Heart right ventricle (tissue), 16 donors: ENCODE measurements at regions not wholly inside any gene's neighbourhood (a gene's known extent, or its start where the extent isn't known, plus 50 kb on each side); places are given as distances from the start of the nearest gene placed in this dataset.

Source experiments
- ATAC-seq, 8 donors: fragments of 200-7000 bp; cut with Tn5 transposase; one replicate each; pipeline ENCODE4 v1.9.1; 2020; ENCODE audit warnings: mild to moderate bottlenecking in 8 of 8, moderate library complexity in 8 of 8, moderate number of reproducible peaks in 1 of 8
- DNase-seq, 2 donors: peaks; one replicate each; pipeline ENCODE4 v3.0.0-alpha.2; 2020
- H3K27ac ChIP-seq, 10 donors: fragments of 200-600 bp; sonication (generic) in 2 of 10; one replicate each; pipeline versions ENCODE4 v1.5.0 to v1.8.0; 2020 to 2022; ENCODE audit warnings: mild to moderate bottlenecking in 3 of 10
- H3K27me3 ChIP-seq, 7 donors: fragments of 200-600 bp; one replicate each; pipeline ENCODE4 v1.8.0; 2021 to 2022; ENCODE audit warnings: mild to moderate bottlenecking in 2 of 7
- H3K36me3 ChIP-seq, 9 donors: fragments of 200-600 bp; sonication (generic) in 1 of 9; one replicate each; pipeline versions ENCODE4 v1.5.0 to v1.8.0; 2020 to 2022; ENCODE audit warnings: mild to moderate bottlenecking in 2 of 9
- H3K4me1 ChIP-seq, 9 donors: fragments of 200-600 bp; sonication (generic) in 1 of 9; one replicate each; pipeline versions ENCODE4 v1.5.0 to v1.8.0; 2020 to 2022; ENCODE audit warnings: mild to moderate bottlenecking in 4 of 9
- H3K4me3 ChIP-seq, 10 donors: fragments of 200-600 bp; sonication (generic) in 2 of 10; one replicate each; pipeline versions ENCODE4 v1.5.0 to v1.8.0; 2020 to 2022; ENCODE audit warnings: mild to moderate bottlenecking in 7 of 10, moderate library complexity in 2 of 10
- H3K9me3 ChIP-seq, 11 donors: fragments of 200-600 bp in 10 of 11; sonication (generic) in 2 of 11; one replicate each; pipeline versions ENCODE4 v1.5.0 to v1.8.0; 2013 to 2022; ENCODE audit warnings: mild to moderate bottlenecking in 2 of 11, control low read depth in 1 of 11, moderate library complexity in 1 of 11
- CTCF ChIP-seq, 9 donors: fragments of 200-600 bp; sonication (generic) in 2 of 9; IDR thresholded peaks; one replicate each; pipeline versions ENCODE4 v1.5.0 to v1.8.0; 2021 to 2022; ENCODE audit warnings: antibody characterized with exemption in 9 of 9, mild to moderate bottlenecking in 5 of 9, moderate library complexity in 1 of 9
- WGBS, 2 donors: extraction: QIAGEN DNeasy Blood & Tissue Kit; methylation state at CpG; one replicate each; pipeline ENCODE4 v1.1.7; 2013; ENCODE audit warnings: inconsistent platforms in 1 of 2; 5-methylcytosine and 5-hydroxymethylcytosine counted together
- intact Hi-C, 10 donors: fragments of 100-400 bp; cut with DNase I; formaldehyde crosslinking; loops; one replicate each; pipeline versions ENCODE4 v1.11.1 to v1.14.2; 2022
- donor health status: Arrhythmogenic right ventricular cardiomyopathy.
- donor health status: ischemic (EF 13 %, LVEDD 7.1; RV severe dilation, severe dysfunction).
- donor health status: healthy with polysubstance abuse.
- donor health status: DM: no; HTN: yes; CAD: no.
- donor health status: DM: no; HTN: no; CAD: no.
- donor health status: ischemic (EF 25% LVEDD 6.9; RV normal size, moderate dysfunction).
- donor health status: ischemic (EF 25% LVEDD 5.7; RV mildly dilated, moderate dysfunction).
- donor health status: healthy.
- donor health status: DM: yes; HTN: yes; CAD: no.
- donor health status: Ischemic cardiomyopathy.
- donor health status: ischemic (EF 35%, LVEDD 5.7; RV mildly dilated, moderate dysfunction).
- donor health status: nonischemic (EF 11% LVEDD 7.7; RV severe dilation, severe dysfunction).
- donor health status: DM: yes; HTN: yes; CAD: no.
- donor health status: PGD.
- donor health status: ischemic (EF 29% LVEDD 5.4; RV normal size, mild dysfunction).
- donor health status: nonischemic (EF 23%, LVEDD 6.1; RV moderate dilation, normal function).

DNA sequence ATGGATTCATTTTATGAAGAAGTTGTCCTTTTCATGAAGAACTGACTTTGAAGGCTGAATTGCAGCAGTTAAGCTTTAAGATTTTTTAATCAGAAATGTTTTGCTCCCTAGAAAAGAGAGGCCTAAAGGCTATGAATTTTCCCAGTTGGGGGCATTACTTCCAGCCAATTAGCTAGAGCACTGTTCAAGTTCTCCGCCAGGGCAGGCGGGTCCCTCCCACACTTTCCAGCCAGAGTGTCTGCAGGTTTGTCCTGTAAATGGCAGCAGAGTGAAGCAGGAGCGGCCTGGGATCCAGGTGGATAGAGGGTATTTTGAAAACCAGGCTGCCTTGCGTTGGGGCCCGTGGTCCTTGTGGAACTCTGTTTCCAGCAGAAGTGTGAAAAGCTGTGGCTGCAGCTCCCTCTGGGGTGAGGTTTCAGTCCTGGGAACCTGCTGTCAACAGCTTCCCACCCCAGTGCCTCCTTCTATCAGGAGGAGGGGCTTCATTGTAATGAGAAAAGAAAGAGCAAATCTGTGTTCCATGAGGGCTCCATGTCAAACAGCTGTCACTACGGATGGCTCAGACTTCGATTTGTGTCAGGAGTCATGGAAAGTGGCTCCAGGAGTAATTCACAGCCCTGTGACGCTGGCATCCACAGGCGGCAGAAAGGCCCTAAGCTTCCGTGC is 210.7 kb upstream of the TMEM132C start:
- 22 to 33% methylated on average over 10 of the region's 10 CpGs for WGBS, 2 donors
- intact Hi-C loops = no loop called here

GRCh38 chr12:128057586-128057985 is 209.4 kb upstream of the TMEM132C start:
- no peaks in the 10 kb centered on the region for H3K4me1 ChIP-seq
- H3K27me3 ChIP-seq = peaks cover 0 to 18% (median 0%) of the 10 kb centered on the region in 7 donors
- WGBS, 2 donors = 91 to 93% methylated on average over 9 of the region's 9 CpGs
- DNase-seq = no peak
- no peaks in the 10 kb centered on the region for H3K36me3 ChIP-seq
- intact Hi-C loops = no loop called here
- H3K27ac ChIP-seq = no peak overlapping the region
- no peak for TF ChIP-seq CTCF (IDR thresholded peaks at IDR 0.05)
- no peak for ATAC-seq
- peaks cover 0 to 2% (median 0%) of the 10 kb centered on the region in 11 donors for H3K9me3 ChIP-seq
- no peak overlapping the region for H3K4me3 ChIP-seq

More for the DNA sequence above, 210.7 kb upstream of the TMEM132C start:
- Histone ChIP-seq H3K9me3 (peaks cover 0 to 2% (median 0%) of the 10 kb centered on the region in 11 donors), H3K27me3 (peaks cover 0 to 17% (median 0%) of the 10 kb centered on the region in 7 donors), H3K36me3 (no peaks in the 10 kb centered on the region), H3K27ac (no peak overlapping the region), H3K4me3 (no peak overlapping the region), H3K4me1 (no peaks in the 10 kb centered on the region)
- TF ChIP-seq CTCF (IDR thresholded peaks at IDR 0.05) = no peak
- ATAC-seq (no peak), DNase-seq (no peak)

DNA sequence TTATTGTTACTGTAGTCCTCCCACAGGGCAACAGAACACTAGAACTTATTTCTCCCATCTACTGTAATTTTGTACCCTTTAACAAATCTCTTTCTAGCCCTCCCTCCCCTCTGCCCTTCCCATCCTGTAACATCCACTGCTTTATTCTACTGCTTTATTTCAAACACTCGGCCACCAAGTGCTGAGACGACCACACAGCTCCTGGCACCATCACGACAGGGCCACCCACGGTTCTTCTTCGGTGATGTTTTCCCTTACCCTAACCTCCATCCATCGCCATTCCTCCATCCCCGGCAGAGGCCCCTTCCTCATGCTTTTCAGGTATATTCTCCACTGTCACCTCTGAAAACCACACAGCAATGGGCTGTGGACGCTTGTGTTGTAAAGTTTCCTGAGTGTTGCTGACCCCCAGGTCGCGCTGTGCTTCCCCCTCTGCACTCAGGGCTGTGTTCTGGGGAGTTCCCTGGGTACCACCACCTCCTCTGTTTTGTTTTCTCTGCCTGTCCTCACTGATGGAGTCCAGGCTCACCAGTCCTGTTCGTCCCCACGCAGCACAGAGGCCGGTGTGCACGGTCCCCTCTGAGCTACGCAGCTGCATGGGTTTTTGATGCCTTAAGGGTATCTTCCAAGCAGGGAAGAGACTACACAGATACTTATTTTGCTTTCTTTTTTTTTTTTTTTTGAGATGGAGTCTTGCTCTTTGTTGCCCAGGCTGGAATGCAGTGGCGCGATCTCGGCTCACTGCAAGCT is 207.2 kb upstream of the TMEM132C start:
- ATAC-seq = no peak
- no peak overlapping the region for H3K27ac ChIP-seq
- peaks cover 0 to 21% (median 0%) of the 10 kb centered on the region in 7 donors for H3K27me3 ChIP-seq
- intact Hi-C loops = loop anchor here in 1 of 10 donors (10.0 kb wide), 1 partner anchor 955 kb away; no protein-coding TSS in a partner anchor
- no peaks in the 10 kb centered on the region for H3K4me1 ChIP-seq
- WGBS, 2 donors = 61 to 65% methylated on average over 18 of the region's 18 CpGs
- H3K36me3 ChIP-seq = no peaks in the 10 kb centered on the region
- TF ChIP-seq CTCF (IDR thresholded peaks at IDR 0.05) = no peak
- peaks cover 0 to 4% (median 0%) of the 10 kb centered on the region in 11 donors for H3K9me3 ChIP-seq
- DNase-seq = no peak
- H3K4me3 ChIP-seq = no peak overlapping the region

DNA sequence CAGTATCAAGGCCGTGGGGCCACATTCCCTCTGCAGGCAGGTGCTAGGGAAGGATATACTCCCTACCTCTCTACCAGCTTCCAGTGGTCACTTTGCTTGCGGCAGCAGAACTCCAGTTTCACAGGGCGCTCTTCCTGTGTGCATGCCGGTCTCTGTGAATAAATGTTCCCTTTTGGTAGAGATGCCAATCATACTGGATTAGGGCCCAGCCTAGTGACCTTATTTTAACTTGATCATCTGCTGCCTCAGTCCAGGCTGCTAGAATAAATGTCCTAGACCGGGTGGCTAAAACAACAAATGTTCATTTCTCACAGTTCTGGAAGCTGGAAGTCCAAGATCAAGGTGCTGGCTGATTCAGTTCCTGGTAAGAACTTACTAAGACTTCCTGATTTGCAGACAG is 198.8 kb upstream of the TMEM132C start:
- Histone ChIP-seq H3K36me3 (no peaks in the 10 kb centered on the region), H3K27ac (no peak overlapping the region), H3K9me3 (peaks cover 0 to 7% (median 0%) of the 10 kb centered on the region in 11 donors), H3K4me3 (no peak overlapping the region), H3K27me3 (peaks cover 0 to 11% (median 4%) of the 10 kb centered on the region in 7 donors), H3K4me1 (no peaks in the 10 kb centered on the region)
- 75 to 82% methylated on average over 5 of the region's 5 CpGs for WGBS, 2 donors
- no peak for TF ChIP-seq CTCF (IDR thresholded peaks at IDR 0.05)
- DNase-seq (no peak), ATAC-seq (no peak)
- intact Hi-C loops = loop anchor here in 1 of 10 donors (10.0 kb wide), 1 partner anchor 963 kb away; no protein-coding TSS in a partner anchor
